ENCODE measurements at regions not wholly inside any gene's neighbourhood (a gene's known extent, or its start where the extent isn't known, plus 50 kb on each side); places are given as distances from the start of the nearest gene placed in this dataset.

- intact Hi-C loops (cut with DNase I): loop anchor here (10.0 kb wide), 1 partner anchor 177 kb away; no protein-coding TSS in a partner anchor
- no peaks in the 10 kb centered on the region for H3K36me3 ChIP-seq
- no peak overlapping the region for H3K27ac ChIP-seq (replicated peaks in 1 of 4)
- 55% methylated on average over 9 of the region's 9 CpGs for WGBS
- no peak for TF ChIP-seq POLR2AphosphoS5 (IDR thresholded peaks at IDR 0.05)
- no peak for TF ChIP-seq POLR2A (IDR thresholded peaks at IDR 0.05; ENCODE audit: low read depth)
- no peak for TF ChIP-seq EP300 (IDR thresholded peaks at IDR 0.05)
- TF ChIP-seq, protein P1, sequence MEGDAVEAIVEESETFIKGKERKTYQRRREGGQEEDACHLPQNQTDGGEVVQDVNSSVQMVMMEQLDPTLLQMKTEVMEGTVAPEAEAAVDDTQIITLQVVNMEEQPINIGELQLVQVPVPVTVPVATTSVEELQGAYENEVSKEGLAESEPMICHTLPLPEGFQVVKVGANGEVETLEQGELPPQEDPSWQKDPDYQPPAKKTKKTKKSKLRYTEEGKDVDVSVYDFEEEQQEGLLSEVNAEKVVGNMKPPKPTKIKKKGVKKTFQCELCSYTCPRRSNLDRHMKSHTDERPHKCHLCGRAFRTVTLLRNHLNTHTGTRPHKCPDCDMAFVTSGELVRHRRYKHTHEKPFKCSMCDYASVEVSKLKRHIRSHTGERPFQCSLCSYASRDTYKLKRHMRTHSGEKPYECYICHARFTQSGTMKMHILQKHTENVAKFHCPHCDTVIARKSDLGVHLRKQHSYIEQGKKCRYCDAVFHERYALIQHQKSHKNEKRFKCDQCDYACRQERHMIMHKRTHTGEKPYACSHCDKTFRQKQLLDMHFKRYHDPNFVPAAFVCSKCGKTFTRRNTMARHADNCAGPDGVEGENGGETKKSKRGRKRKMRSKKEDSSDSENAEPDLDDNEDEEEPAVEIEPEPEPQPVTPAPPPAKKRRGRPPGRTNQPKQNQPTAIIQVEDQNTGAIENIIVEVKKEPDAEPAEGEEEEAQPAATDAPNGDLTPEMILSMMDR (IDR thresholded peaks at IDR 0.05): no peak
- H3K4me1 ChIP-seq: peaks cover 8 to 32% (median 24%) of the 10 kb centered on the region in 4 donors
- no peak overlapping the region for H3K4me3 ChIP-seq
- H3K27me3 ChIP-seq: no peaks in the 10 kb centered on the region
- no peak for DNase-seq (ENCODE audit: extremely low spot score)
- H3K9me3 ChIP-seq: no peaks in the 10 kb centered on the region
Measured at GRCh38 chr3:193971261-193971751, 164.6 kb upstream of the HES1 start.

DNA sequence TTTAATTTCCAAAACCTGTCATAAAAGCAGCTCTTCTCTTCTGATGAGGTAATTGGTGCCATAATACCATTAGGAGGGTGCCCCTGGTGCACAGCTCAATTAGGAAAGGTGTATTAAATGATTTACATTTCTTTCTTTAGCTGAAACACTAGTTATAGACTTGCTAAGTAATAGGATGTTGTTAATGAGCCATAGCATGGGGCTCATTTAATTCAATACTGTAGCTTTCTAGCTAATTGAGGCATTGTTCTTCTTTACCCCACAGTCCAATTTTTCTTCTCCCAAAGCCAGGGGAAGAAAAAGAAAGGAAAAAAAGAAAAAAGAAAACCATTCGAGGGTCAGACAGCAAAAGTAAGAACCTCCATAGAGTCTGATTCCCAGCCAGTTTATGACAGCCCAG lies 164.0 kb upstream of the HES1 start:
- Histone ChIP-seq H3K4me1 (peaks cover 8 to 32% (median 24%) of the 10 kb centered on the region in 4 donors), H3K36me3 (no peaks in the 10 kb centered on the region), H3K9me3 (no peaks in the 10 kb centered on the region), H3K4me3 (no peak overlapping the region), H3K27me3 (no peaks in the 10 kb centered on the region), H3K27ac (replicated peaks in 1 of 4) (no peak overlapping the region)
- DNase-seq (ENCODE audit: extremely low spot score): no peak
- WGBS: 100% methylated on average over 1 of the region's 1 CpG
- intact Hi-C loops (cut with DNase I): loop anchor here (10.0 kb wide), 1 partner anchor 177 kb away; no protein-coding TSS in a partner anchor
- TF ChIP-seq POLR2A (IDR thresholded peaks at IDR 0.05; ENCODE audit: low read depth) (no peak), EP300 (IDR thresholded peaks at IDR 0.05) (no peak), POLR2AphosphoS5 (IDR thresholded peaks at IDR 0.05) (no peak)

GRCh38 chr3:193972832-193973231 lies 163.1 kb upstream of the HES1 start:
- H3K36me3 ChIP-seq: no peaks in the 10 kb centered on the region
- no peak overlapping the region for H3K27ac ChIP-seq (replicated peaks in 1 of 4)
- no peak for DNase-seq (ENCODE audit: extremely low spot score)
- no peaks in the 10 kb centered on the region for H3K27me3 ChIP-seq
- H3K4me1 ChIP-seq: peaks cover 8 to 32% (median 24%) of the 10 kb centered on the region in 4 donors
- no peak for TF ChIP-seq POLR2AphosphoS5 (IDR thresholded peaks at IDR 0.05)
- no peak for TF ChIP-seq POLR2A (IDR thresholded peaks at IDR 0.05; ENCODE audit: low read depth)
- no peak for TF ChIP-seq EP300 (IDR thresholded peaks at IDR 0.05)
- TF ChIP-seq, protein P1 (IDR thresholded peaks at IDR 0.05): no peak
- intact Hi-C loops (cut with DNase I): loop anchor here (10.0 kb wide), 1 partner anchor 178 kb away; no protein-coding TSS in a partner anchor
- no peak overlapping the region for H3K4me3 ChIP-seq
- 95% methylated on average over 3 of the region's 3 CpGs for WGBS
- no peaks in the 10 kb centered on the region for H3K9me3 ChIP-seq

DNA sequence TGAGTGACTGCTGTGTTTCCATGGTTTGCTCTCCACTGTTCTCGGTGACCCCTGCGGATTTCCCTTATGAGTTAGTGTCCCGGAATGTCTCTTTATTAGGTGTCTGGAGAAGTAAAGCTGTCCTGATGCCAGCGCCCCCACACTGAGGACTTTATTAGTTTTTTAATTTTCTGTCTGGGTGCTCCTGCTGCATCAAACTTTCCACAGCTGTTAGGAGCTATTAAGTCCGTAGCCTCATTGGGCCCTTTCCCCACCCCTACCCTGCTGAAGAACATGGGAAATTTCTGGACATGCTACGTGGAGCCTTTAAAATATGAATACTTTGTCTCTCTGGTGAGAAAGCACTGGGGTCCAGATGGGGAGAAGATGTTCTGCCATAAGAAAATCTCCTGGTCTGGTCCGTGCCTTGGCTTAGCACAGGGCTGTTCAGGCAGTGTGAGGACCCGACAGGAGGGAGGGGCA lies 161.7 kb upstream of the HES1 start:
- intact Hi-C loops (cut with DNase I): loop anchor here (10.0 kb wide), 1 partner anchor 179 kb away; no protein-coding TSS in a partner anchor
- no peak for DNase-seq (ENCODE audit: extremely low spot score)
- WGBS: 30% methylated on average over 8 of the region's 8 CpGs
- Histone ChIP-seq H3K27ac (replicated peaks in 1 of 4) (peak overlapping the region in 2 of 4 donors; percentile 3 to 15), H3K27me3 (no peaks in the 10 kb centered on the region), H3K4me1 (peaks cover 8 to 32% (median 24%) of the 10 kb centered on the region in 4 donors), H3K36me3 (no peaks in the 10 kb centered on the region), H3K9me3 (no peaks in the 10 kb centered on the region), H3K4me3 (no peak overlapping the region)
- TF ChIP-seq, protein P1 (IDR thresholded peaks at IDR 0.05): no peak
- TF ChIP-seq EP300 (IDR thresholded peaks at IDR 0.05): no peak
- no peak for TF ChIP-seq POLR2A (IDR thresholded peaks at IDR 0.05; ENCODE audit: low read depth)
- no peak for TF ChIP-seq POLR2AphosphoS5 (IDR thresholded peaks at IDR 0.05)

DNA sequence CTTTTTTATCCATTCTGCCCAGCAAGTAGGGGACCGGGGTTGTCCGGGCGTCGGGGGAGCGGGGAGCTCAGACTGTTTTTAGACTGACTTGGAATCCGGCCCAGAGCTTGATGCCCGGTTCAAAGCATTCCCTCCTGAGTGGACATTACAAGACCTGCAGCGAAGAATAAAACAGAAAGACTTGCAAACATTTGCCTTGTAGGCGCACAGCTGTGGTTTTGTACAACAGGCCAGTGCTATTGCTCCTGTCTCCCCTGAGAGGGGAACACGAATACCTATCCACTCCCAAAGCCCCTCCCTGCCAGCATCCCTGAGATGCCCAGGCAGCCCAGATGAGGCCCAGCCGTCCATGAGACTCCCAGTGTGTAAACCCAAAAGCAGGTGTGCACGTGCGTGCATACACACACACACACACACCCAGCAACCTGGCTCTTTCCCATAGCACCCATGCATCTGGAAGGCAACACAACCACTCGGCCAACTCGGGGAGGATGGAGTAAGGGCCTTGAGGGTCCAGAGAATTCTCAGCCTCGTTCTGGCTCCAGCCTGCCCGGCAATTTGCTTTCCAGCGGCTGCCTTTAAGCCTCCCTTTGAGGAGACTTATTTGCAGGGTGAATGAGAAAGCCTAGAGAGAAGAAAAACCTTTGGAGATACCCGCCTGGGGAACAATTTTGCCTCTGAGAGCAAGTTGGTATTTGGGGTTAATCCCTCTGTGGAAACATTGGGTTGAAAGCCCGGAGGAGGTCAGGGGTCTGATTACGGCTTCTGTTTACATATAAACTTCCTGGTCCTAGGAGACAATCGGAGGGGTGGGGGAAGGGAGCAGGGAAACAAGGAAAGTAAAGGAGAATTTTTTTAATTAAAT lies 161.0 kb upstream of the HES1 start:
- Histone ChIP-seq H3K27me3 (no peaks in the 10 kb centered on the region), H3K36me3 (no peaks in the 10 kb centered on the region), H3K9me3 (no peaks in the 10 kb centered on the region), H3K27ac (replicated peaks in 1 of 4) (peak overlapping the region in 2 of 4 donors; percentile 3 to 15), H3K4me3 (no peak overlapping the region), H3K4me1 (peaks cover 8 to 32% (median 24%) of the 10 kb centered on the region in 4 donors)
- 61% methylated on average over 21 of the region's 22 CpGs for WGBS
- DNase-seq (ENCODE audit: extremely low spot score): no peak
- TF ChIP-seq EP300 (IDR thresholded peaks at IDR 0.05) (no peak), POLR2AphosphoS5 (IDR thresholded peaks at IDR 0.05) (no peak), POLR2A (IDR thresholded peaks at IDR 0.05; ENCODE audit: low read depth) (no peak)
- TF ChIP-seq, protein P1 (IDR thresholded peaks at IDR 0.05): no peak
- intact Hi-C loops (cut with DNase I): loop anchor here (10.0 kb wide), 1 partner anchor 180 kb away; no protein-coding TSS in a partner anchor
